ENCODE measurements at regions not wholly inside any gene's neighbourhood (a gene's known extent, or its start where the extent isn't known, plus 50 kb on each side); places are given as distances from the start of the nearest gene placed in this dataset.

GRCh38 chr7:25792586-25792985, 359.4 kb upstream of the NFE2L3 start:
- intact Hi-C loops (cut with micrococcal nuclease; ENCODE audit: unreplicated experiment) = no loop called here
- Histone ChIP-seq H3K4me2 (no peak overlapping the region), H3K9me2 (ENCODE audit: insufficient read depth) (no peaks in the 10 kb centered on the region), H4K20me1 (ENCODE audit: insufficient read depth) (no peaks in the 10 kb centered on the region; the same call in 1 of the 2 replicates), H3K9me3 (ENCODE audit: insufficient read depth, low read depth) (no peaks in the 10 kb centered on the region), H3K79me2 (ENCODE audit: low read depth) (no peaks in the 10 kb centered on the region), H3K4me1 (replicated peaks; ENCODE audit: insufficient read depth) (no peaks in the 10 kb centered on the region), H2AFZ (peak overlapping the region; percentile 36; the same call in 1 of the 2 replicates), H3F3A (ENCODE audit: insufficient read depth, low read depth) (no peaks in the 10 kb centered on the region), H3K27me3 (ENCODE audit: insufficient read depth, low read depth) (peaks cover 45% of the 10 kb centered on the region), H3K27ac (no peak overlapping the region), H3K36me3 (ENCODE audit: low read depth) (no peaks in the 10 kb centered on the region), H3K4me3 (no peak overlapping the region)
- BruUV-seq (replicated peaks) = no TSS peak
- DNase-seq = no peak
- ChIA-PET POLR2A (ENCODE audit: unreplicated experiment) (interaction anchor here (0.6 kb wide), 1 partner anchor 92 kb away, joined by 5 read pairs; no protein-coding TSS in a partner anchor), CTCF (no interaction called here)
- TF ChIP-seq EZH2 (IDR thresholded peaks at IDR 0.05; ENCODE audit: low read depth) = no peak
- no peak for TF ChIP-seq CTCF (conservative IDR thresholded peaks at IDR 0.05)

- no TSS peak for BruUV-seq (replicated peaks)
- H4K20me1 ChIP-seq (ENCODE audit: insufficient read depth) = no peaks in the 10 kb centered on the region; the same call in 1 of the 2 replicates
- H3K4me1 ChIP-seq (replicated peaks; ENCODE audit: insufficient read depth) = no peaks in the 10 kb centered on the region
- CTCF ChIA-PET = no interaction called here
- H3K4me3 ChIP-seq = no peak overlapping the region
- H3F3A ChIP-seq (ENCODE audit: insufficient read depth, low read depth) = no peaks in the 10 kb centered on the region
- no peak for DNase-seq
- no peaks in the 10 kb centered on the region for H3K9me3 ChIP-seq (ENCODE audit: insufficient read depth, low read depth)
- peak overlapping the region; percentile 64 for H3K4me2 ChIP-seq
- H2AFZ ChIP-seq = no peak overlapping the region; the same call in 1 of the 2 replicates
- H3K36me3 ChIP-seq (ENCODE audit: low read depth) = no peaks in the 10 kb centered on the region
- TF ChIP-seq EZH2 (IDR thresholded peaks at IDR 0.05; ENCODE audit: low read depth) = no peak
- POLR2A ChIA-PET (ENCODE audit: unreplicated experiment) = interaction anchor here (0.6 kb wide), 1 partner anchor 64 kb away, joined by 6 read pairs; no protein-coding TSS in a partner anchor
- no peak overlapping the region for H3K27ac ChIP-seq
- H3K9me2 ChIP-seq (ENCODE audit: insufficient read depth) = no peaks in the 10 kb centered on the region
- H3K79me2 ChIP-seq (ENCODE audit: low read depth) = no peaks in the 10 kb centered on the region
- intact Hi-C loops (cut with micrococcal nuclease; ENCODE audit: unreplicated experiment) = no loop called here
- H3K27me3 ChIP-seq (ENCODE audit: insufficient read depth, low read depth) = peaks cover 20% of the 10 kb centered on the region
Measured at GRCh38 chr7:25795824-25796235, 356.2 kb upstream of the NFE2L3 start.

- no TSS peak for BruUV-seq (replicated peaks)
- H3K4me3 ChIP-seq = no peak overlapping the region
Measured at GRCh38 chr7:25798344-25798743, 353.7 kb upstream of the NFE2L3 start.

More at GRCh38 chr7:25798344-25798743, 353.7 kb upstream of the NFE2L3 start:
- CTCF ChIA-PET = no interaction called here
- H3K9me3 ChIP-seq (ENCODE audit: insufficient read depth, low read depth) = no peaks in the 10 kb centered on the region
- no peak overlapping the region for H3K4me2 ChIP-seq
- peaks cover 17% of the 10 kb centered on the region; the same call in 1 of the 2 replicates for H3K27me3 ChIP-seq (ENCODE audit: insufficient read depth, low read depth)
- no peaks in the 10 kb centered on the region for H3K4me1 ChIP-seq (replicated peaks; ENCODE audit: insufficient read depth)
- no peaks in the 10 kb centered on the region for H3K36me3 ChIP-seq (ENCODE audit: low read depth)
- H4K20me1 ChIP-seq (ENCODE audit: insufficient read depth) = no peaks in the 10 kb centered on the region; the same call in 1 of the 2 replicates
- no peaks in the 10 kb centered on the region for H3K9me2 ChIP-seq (ENCODE audit: insufficient read depth)
- no peaks in the 10 kb centered on the region for H3K79me2 ChIP-seq (ENCODE audit: low read depth)
- H3F3A ChIP-seq (ENCODE audit: insufficient read depth, low read depth) = no peaks in the 10 kb centered on the region
- intact Hi-C loops (cut with micrococcal nuclease; ENCODE audit: unreplicated experiment) = no loop called here
- TF ChIP-seq CTCF (conservative IDR thresholded peaks at IDR 0.05) (no peak), EZH2 (IDR thresholded peaks at IDR 0.05; ENCODE audit: low read depth) (no peak)
- no peak for DNase-seq
- H2AFZ ChIP-seq = no peak overlapping the region
- no peak overlapping the region for H3K27ac ChIP-seq
- POLR2A ChIA-PET (ENCODE audit: unreplicated experiment) = no interaction called here
